ENCODE measurements at regions not wholly inside any gene's neighbourhood (a gene's known extent, or its start where the extent isn't known, plus 50 kb on each side); places are given as distances from the start of the nearest gene placed in this dataset.

DNA sequence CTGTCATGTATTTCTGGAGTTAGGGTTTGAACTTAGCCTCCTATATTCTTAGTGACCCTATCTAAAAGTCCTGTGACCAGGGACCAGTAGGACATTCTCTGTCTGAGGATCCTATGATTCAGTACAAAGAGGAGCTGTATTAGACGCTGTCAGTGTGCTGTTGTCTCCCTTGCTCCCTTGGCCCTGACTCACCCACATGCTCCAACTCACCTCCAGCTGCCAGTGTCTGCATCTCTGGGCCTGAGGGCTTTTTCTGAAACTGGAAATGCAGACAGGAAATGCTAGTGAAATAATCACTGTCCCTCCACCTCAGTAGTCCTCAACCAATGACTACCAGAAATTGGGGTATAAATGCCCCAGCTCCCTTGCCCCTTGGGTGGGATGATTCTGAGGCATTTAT is 535.3 kb upstream of the RPS6KA3 start:
- TF ChIP-seq, protein P1, sequence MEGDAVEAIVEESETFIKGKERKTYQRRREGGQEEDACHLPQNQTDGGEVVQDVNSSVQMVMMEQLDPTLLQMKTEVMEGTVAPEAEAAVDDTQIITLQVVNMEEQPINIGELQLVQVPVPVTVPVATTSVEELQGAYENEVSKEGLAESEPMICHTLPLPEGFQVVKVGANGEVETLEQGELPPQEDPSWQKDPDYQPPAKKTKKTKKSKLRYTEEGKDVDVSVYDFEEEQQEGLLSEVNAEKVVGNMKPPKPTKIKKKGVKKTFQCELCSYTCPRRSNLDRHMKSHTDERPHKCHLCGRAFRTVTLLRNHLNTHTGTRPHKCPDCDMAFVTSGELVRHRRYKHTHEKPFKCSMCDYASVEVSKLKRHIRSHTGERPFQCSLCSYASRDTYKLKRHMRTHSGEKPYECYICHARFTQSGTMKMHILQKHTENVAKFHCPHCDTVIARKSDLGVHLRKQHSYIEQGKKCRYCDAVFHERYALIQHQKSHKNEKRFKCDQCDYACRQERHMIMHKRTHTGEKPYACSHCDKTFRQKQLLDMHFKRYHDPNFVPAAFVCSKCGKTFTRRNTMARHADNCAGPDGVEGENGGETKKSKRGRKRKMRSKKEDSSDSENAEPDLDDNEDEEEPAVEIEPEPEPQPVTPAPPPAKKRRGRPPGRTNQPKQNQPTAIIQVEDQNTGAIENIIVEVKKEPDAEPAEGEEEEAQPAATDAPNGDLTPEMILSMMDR (IDR thresholded peaks at IDR 0.05; ENCODE audit: partially characterized antibody, unreplicated experiment), result no peak
- Mint-ChIP-seq H3K27me3 (ENCODE audit: unreplicated experiment) (no peaks in the 10 kb centered on the region), H3K9me3 (ENCODE audit: unreplicated experiment) (peaks cover 2% of the 10 kb centered on the region), H3K36me3 (ENCODE audit: unreplicated experiment) (no peaks in the 10 kb centered on the region), H3K27ac (ENCODE audit: unreplicated experiment) (no peak overlapping the region), H3K4me3 (ENCODE audit: unreplicated experiment) (no peak overlapping the region), H3K4me1 (ENCODE audit: low read depth, unreplicated experiment) (no peaks in the 10 kb centered on the region)
- no peak for DNase-seq

DNA sequence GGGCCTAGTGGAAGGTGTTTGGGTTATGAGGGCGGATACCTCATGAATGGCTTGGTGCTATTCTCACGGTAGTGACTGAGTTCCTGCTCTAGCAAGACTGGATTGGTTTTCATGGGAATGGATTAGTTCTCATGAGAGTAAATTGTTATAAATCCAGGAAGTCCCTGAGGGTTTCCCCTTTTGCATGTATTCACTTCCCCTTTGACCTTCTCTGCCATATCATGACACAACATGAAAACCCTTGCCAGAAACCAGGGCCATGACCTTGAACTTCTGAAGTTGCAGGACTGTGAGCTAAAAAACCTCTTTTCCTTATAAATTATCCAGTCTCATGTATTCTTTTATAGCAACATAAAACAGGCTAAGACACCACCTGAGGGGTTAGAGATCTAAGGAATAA is 529.7 kb upstream of the RPS6KA3 start:
- no peaks in the 10 kb centered on the region for H3K36me3 Mint-ChIP-seq (ENCODE audit: unreplicated experiment)
- H3K9me3 Mint-ChIP-seq (ENCODE audit: unreplicated experiment), result peaks cover 2% of the 10 kb centered on the region
- H3K27ac Mint-ChIP-seq (ENCODE audit: unreplicated experiment), result no peak overlapping the region
- H3K4me1 Mint-ChIP-seq (ENCODE audit: low read depth, unreplicated experiment), result no peaks in the 10 kb centered on the region
- DNase-seq, result no peak
- no peaks in the 10 kb centered on the region for H3K27me3 Mint-ChIP-seq (ENCODE audit: unreplicated experiment)
- H3K4me3 Mint-ChIP-seq (ENCODE audit: unreplicated experiment), result no peak overlapping the region
- TF ChIP-seq, protein P1 (IDR thresholded peaks at IDR 0.05; ENCODE audit: partially characterized antibody, unreplicated experiment), result no peak

DNA sequence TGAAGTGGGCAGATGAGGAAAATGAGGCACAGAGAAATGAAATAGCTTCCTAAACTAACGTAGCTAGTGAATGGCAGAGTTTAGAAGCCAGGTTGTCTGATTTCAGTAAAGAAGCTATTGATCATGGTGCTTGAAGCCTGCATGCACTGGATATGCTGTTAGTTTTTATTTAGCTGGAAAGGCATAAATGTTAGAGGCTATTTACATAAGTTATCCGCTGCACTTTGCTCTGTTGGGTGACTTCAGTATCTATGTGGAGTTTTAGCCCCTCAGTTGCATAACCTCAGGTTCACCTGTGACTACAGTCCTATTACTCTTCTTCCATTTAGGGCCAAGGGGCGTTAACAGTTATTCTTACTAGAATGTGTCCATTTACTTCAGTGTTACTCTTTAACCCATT is 522.4 kb upstream of the RPS6KA3 start:
- Mint-ChIP-seq H3K36me3 (ENCODE audit: unreplicated experiment) (no peaks in the 10 kb centered on the region), H3K4me3 (ENCODE audit: unreplicated experiment) (no peak overlapping the region), H3K4me1 (ENCODE audit: low read depth, unreplicated experiment) (no peaks in the 10 kb centered on the region), H3K9me3 (ENCODE audit: unreplicated experiment) (no peaks in the 10 kb centered on the region), H3K27ac (ENCODE audit: unreplicated experiment) (no peak overlapping the region), H3K27me3 (ENCODE audit: unreplicated experiment) (no peaks in the 10 kb centered on the region)
- no peak for DNase-seq
- TF ChIP-seq, protein P1 (IDR thresholded peaks at IDR 0.05; ENCODE audit: partially characterized antibody, unreplicated experiment), result no peak

DNA sequence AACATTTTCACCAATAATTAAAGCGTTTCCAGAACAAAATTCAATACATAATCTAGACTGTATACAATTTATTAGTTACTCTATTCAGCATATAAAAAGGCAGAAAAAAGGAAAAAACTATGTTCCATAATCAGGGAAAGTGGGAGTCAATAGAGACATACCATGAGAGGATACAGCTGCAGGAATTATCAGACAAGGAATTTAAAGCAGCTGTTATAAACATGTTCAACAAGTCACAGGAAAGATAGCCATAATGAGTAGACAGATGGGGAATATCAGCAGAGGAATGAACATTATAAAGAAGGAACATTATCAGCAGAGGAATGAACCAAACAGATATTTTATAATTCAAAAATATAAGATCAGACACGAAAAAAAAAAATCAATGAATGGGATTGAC is 500.6 kb upstream of the RPS6KA3 start:
- Mint-ChIP-seq H3K9me3 (ENCODE audit: unreplicated experiment) (peaks cover under 1% of the 10 kb centered on the region), H3K4me3 (ENCODE audit: unreplicated experiment) (no peak overlapping the region), H3K4me1 (ENCODE audit: low read depth, unreplicated experiment) (no peaks in the 10 kb centered on the region), H3K27ac (ENCODE audit: unreplicated experiment) (no peak overlapping the region), H3K36me3 (ENCODE audit: unreplicated experiment) (no peaks in the 10 kb centered on the region), H3K27me3 (ENCODE audit: unreplicated experiment) (no peaks in the 10 kb centered on the region)
- no peak for DNase-seq
- TF ChIP-seq, protein P1 (IDR thresholded peaks at IDR 0.05; ENCODE audit: partially characterized antibody, unreplicated experiment), result no peak

DNA sequence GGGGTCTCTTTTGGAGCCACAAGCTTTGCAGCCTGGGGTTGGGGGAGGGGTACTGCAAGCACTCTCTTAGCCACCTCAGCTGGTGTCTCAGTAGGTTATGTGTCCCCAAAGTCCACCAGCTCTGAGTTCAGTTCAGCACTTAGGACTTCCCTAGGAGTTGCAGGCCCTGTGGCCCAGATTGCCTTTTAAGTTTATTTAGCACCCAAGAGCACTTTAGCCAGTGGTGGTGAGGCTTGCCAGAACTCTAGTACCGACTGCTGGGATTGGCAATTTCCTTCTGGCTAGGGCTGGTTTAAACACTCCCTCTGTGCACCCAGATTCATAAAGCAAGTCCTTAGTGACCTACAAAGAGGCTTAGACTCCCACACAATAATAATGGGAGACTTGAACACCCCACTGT is 489.9 kb upstream of the RPS6KA3 start:
- H3K9me3 Mint-ChIP-seq (ENCODE audit: unreplicated experiment), result no peaks in the 10 kb centered on the region

More for the DNA sequence above, 489.9 kb upstream of the RPS6KA3 start:
- H3K27me3 Mint-ChIP-seq (ENCODE audit: unreplicated experiment), result no peaks in the 10 kb centered on the region
- H3K4me1 Mint-ChIP-seq (ENCODE audit: low read depth, unreplicated experiment), result no peaks in the 10 kb centered on the region
- TF ChIP-seq, protein P1 (IDR thresholded peaks at IDR 0.05; ENCODE audit: partially characterized antibody, unreplicated experiment), result no peak
- DNase-seq, result no peak
- H3K36me3 Mint-ChIP-seq (ENCODE audit: unreplicated experiment), result no peaks in the 10 kb centered on the region
- no peak overlapping the region for H3K27ac Mint-ChIP-seq (ENCODE audit: unreplicated experiment)
- no peak overlapping the region for H3K4me3 Mint-ChIP-seq (ENCODE audit: unreplicated experiment)
